ENCODE measurements at regions not wholly inside any gene's neighbourhood (a gene's known extent, or its start where the extent isn't known, plus 50 kb on each side); places are given as distances from the start of the nearest gene placed in this dataset.

DNA sequence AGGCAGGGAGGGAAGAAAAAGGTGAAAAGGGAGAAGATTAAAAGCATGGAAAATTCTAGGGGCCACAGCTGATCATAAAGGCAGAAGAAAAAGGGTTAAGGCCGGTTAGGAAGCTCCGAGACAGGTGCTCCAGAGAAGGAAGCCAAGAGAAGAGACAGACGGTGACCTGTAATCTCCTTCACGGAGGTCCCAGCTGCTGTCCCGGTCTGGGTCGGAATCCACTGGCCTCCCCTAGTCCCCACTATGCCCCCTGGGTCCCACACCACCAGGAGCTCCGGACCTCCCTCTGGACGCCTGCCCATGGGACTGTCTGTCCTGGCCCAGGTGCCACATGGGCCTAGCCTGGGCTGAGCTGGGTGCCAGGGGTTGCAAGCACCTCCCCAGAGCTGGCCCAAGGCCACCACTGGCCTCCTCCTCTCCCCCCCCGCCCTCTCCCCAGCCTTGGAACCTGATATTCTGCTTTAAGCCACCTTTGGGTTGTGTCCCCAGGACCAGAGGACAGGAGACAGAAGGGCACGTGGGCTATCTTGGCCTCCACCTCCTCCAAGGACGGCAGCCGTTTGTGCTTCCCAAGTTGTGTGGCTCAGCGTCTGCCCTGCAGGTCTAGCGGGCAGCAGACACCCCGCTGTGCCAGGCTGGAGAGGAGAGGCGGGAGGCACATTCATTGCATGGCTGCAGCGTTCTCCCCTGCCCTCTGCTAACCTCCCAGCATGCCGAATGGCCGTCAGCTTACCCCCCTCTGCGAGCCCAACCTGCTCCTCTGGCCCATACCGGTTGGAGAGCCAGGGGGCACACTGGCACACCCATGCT, 102.4 kb downstream of the ENGASE start:
- no peak overlapping the region for H3K27ac ChIP-seq
- TF ChIP-seq, protein P1, sequence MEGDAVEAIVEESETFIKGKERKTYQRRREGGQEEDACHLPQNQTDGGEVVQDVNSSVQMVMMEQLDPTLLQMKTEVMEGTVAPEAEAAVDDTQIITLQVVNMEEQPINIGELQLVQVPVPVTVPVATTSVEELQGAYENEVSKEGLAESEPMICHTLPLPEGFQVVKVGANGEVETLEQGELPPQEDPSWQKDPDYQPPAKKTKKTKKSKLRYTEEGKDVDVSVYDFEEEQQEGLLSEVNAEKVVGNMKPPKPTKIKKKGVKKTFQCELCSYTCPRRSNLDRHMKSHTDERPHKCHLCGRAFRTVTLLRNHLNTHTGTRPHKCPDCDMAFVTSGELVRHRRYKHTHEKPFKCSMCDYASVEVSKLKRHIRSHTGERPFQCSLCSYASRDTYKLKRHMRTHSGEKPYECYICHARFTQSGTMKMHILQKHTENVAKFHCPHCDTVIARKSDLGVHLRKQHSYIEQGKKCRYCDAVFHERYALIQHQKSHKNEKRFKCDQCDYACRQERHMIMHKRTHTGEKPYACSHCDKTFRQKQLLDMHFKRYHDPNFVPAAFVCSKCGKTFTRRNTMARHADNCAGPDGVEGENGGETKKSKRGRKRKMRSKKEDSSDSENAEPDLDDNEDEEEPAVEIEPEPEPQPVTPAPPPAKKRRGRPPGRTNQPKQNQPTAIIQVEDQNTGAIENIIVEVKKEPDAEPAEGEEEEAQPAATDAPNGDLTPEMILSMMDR (conservative IDR thresholded peaks at IDR 0.05), result no peak
- no peak for TF ChIP-seq ZFX (IDR thresholded peaks at IDR 0.05)

DNA sequence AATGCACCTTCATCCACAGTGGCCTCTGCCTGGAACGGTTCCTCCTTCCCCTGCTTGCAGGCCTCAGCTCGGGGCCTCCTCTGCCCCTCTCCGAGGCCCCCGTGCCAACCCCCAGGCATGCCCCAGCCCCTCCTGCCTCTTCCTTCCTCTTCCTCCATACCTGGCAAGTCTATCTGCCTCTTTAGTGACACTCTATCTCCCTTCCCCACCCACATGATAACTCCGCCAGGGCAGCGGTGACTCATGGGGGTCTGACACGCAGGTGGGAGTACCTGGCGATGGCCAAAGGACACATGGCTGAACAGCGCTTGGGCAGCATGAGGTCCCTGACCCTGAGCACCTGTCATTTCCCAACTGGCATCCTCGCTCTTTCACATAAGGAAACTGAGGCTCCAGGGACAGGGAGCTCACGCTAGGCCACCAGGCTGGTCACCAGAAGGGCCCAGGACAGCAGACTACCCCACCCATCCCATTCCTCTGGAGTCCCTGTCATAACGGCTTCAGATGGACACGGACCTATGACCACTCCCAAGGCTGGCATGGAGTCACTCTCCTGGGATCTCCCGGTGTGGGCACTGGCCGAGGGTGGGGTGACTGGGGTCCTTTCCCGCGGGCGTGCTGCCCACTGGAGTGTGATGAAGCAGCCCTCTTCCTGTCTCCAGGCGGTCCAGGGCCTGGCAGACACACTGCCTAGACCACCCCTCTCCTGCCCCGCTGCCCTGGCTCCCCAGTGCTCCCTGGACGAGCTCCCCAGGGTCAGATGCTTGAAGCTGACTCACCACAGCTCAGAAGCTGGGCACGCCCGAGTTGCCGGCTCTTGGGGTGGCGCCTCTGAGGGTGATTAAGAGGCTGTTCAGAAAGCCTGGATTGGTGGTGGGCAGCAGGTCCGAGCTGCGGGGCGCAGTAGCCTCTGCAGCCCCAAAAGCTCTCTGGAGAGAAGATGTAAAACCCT, 100.6 kb downstream of the ENGASE start:
- TF ChIP-seq, protein P1 (conservative IDR thresholded peaks at IDR 0.05), result no peak
- no peak for TF ChIP-seq ZFX (IDR thresholded peaks at IDR 0.05)
- no peak overlapping the region for H3K27ac ChIP-seq

DNA sequence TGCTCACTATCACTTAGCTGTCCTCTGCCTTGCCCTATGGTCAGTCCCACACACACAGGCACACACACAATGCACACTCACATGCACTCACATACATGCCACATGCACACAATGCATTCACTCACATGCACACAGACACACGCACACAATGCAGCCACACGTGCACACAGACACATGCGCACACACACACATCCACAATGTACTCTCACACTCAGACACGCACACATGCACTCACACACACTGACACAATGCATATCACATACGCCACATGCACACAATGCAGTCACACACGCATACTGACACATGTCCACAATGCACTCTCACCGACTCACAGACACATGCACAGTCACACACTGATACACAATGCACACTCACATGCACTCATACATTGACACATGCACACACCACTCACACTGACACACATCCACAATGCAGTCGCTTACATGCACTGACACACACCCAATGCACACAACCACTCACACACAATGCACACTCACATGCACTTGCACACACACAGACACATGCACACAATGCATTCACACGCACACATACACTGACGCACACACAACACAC, 99.7 kb downstream of the ENGASE start:
- no peak for TF ChIP-seq ZFX (IDR thresholded peaks at IDR 0.05)
- TF ChIP-seq, protein P1 (conservative IDR thresholded peaks at IDR 0.05), result no peak
- no peak overlapping the region for H3K27ac ChIP-seq

DNA sequence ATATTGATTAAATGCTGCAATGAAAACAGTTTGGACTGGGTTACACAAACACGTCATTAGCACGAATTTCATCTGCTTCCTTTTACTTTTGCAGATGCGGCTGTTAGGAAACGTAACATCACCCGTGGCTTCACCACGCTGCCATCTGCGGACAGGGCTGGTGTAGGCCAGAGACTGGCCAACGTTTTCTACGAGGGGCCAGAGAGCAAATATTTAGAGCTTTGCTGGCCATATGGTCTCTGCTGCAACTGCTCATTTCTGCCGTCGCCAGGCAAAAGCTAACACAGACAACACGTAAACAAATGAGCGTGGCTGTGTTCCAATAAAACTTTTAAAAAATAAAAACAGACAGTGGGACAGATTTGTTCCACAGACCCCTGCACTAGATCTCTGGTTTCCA, 96.6 kb downstream of the ENGASE start:
- TF ChIP-seq, protein P1 (conservative IDR thresholded peaks at IDR 0.05), result no peak
- no peak for TF ChIP-seq ZFX (IDR thresholded peaks at IDR 0.05)
- no peak overlapping the region for H3K27ac ChIP-seq

DNA sequence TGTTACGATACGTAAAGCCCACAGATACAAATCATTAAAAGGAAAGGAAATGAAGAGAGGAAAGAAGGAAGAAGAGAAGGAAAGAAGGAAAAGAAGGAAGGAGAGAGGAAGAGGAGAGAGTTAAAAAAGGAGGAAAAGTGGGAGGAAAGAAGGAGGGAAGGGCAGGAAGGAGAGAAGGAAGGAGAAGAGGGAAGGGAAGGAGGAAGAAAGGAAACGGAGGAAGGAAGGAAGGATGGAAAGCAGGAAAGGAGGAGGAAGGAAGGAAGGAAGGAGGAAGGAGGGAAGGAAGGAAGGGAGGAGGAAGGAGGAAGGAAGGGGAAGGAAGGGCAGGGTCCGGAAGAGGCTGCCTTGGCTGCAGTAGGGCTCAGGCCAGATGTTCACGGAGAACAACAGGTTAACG, 95.2 kb downstream of the ENGASE start:
- H3K27ac ChIP-seq, result no peak overlapping the region
- TF ChIP-seq, protein P1 (conservative IDR thresholded peaks at IDR 0.05), result no peak
- TF ChIP-seq ZFX (IDR thresholded peaks at IDR 0.05), result no peak

DNA sequence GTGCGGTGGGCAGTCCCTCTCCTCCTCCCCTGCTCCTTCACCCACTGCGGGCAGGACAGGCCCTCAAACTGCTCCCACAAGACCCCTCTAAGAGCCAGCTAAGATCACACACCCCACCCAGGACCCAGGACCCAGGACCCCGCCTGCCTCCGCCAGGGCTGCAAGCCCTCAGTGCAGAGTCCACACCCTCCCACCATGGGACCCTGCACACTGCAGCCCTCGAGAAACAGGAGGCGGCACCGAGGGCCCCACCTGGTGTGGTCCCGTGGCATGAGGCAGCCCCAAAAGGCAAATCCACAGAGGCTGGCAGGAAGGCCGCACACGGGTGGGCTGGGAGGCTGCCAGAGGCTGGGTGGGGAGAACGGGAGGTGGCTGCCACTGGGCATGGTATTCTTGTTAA, 94.7 kb downstream of the ENGASE start:
- TF ChIP-seq ZFX (IDR thresholded peaks at IDR 0.05), result no peak
- TF ChIP-seq, protein P1 (conservative IDR thresholded peaks at IDR 0.05), result no peak
- H3K27ac ChIP-seq, result no peak overlapping the region

All from C4-2B (cell line).